ENCODE measurements at regions not wholly inside any gene's neighbourhood (a gene's known extent, or its start where the extent isn't known, plus 50 kb on each side); places are given as distances from the start of the nearest gene placed in this dataset.

DNA sequence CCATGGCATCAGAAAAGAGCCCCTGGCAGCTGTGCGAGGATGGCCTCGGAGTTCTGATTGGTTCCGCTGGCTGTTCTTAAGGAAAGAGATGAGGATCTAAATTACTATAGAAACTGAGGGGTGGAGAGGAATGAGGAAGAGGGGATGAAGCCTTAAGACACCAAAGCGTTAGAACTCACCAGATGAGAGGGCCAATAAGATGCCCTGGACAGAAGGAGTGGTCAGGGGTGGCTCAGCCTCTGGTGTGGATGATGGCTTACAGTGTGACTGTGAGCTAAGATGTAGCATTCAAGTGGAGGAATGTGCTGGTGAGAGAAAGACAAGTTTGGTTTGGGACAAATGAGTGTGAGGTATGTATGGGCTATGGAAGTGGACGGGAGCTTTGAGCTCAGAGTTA lies 97.8 kb downstream of the ZFP36L2 start:
- H3K9me3 ChIP-seq (ENCODE audit: control insufficient read depth in 4 of 4, insufficient read depth in 3 of 4, low read length in 3 of 4): no peaks in the 10 kb centered on the region
- H3K36me3 ChIP-seq (ENCODE audit: control insufficient read depth in 4 of 4, insufficient read depth in 4 of 4, low read length in 4 of 4): no peaks in the 10 kb centered on the region
- ATAC-seq (ENCODE audit: insufficient read depth, low FRiP score) (no peak), DNase-seq (no peak)
- 76 to 85% methylated on average over 5 of the region's 5 CpGs for WGBS, 2 donors
- no peak overlapping the region for H3K4me3 ChIP-seq
- H3K27ac ChIP-seq (ENCODE audit: low read depth in 1 of 2, low read length in 1 of 2): peak overlapping the region in 1 of 2 donors; percentile 69
- no peak overlapping the region for H3K9ac ChIP-seq (ENCODE audit: insufficient read depth in 1 of 2, low read length in 2 of 2)
- H3K27me3 ChIP-seq (ENCODE audit: control insufficient read depth in 3 of 3, insufficient read depth in 3 of 3, low read length in 2 of 3): no peaks in the 10 kb centered on the region
- peaks cover 0 to 33% (median 20%) of the 10 kb centered on the region in 5 donors for H3K4me1 ChIP-seq (ENCODE audit: control insufficient read depth in 5 of 5, insufficient read depth in 5 of 5, low read length in 5 of 5)
- TF ChIP-seq, protein P1, sequence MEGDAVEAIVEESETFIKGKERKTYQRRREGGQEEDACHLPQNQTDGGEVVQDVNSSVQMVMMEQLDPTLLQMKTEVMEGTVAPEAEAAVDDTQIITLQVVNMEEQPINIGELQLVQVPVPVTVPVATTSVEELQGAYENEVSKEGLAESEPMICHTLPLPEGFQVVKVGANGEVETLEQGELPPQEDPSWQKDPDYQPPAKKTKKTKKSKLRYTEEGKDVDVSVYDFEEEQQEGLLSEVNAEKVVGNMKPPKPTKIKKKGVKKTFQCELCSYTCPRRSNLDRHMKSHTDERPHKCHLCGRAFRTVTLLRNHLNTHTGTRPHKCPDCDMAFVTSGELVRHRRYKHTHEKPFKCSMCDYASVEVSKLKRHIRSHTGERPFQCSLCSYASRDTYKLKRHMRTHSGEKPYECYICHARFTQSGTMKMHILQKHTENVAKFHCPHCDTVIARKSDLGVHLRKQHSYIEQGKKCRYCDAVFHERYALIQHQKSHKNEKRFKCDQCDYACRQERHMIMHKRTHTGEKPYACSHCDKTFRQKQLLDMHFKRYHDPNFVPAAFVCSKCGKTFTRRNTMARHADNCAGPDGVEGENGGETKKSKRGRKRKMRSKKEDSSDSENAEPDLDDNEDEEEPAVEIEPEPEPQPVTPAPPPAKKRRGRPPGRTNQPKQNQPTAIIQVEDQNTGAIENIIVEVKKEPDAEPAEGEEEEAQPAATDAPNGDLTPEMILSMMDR (IDR thresholded peaks at IDR 0.05; ENCODE audit: control extremely low read depth, extremely low read depth): no peak

DNA sequence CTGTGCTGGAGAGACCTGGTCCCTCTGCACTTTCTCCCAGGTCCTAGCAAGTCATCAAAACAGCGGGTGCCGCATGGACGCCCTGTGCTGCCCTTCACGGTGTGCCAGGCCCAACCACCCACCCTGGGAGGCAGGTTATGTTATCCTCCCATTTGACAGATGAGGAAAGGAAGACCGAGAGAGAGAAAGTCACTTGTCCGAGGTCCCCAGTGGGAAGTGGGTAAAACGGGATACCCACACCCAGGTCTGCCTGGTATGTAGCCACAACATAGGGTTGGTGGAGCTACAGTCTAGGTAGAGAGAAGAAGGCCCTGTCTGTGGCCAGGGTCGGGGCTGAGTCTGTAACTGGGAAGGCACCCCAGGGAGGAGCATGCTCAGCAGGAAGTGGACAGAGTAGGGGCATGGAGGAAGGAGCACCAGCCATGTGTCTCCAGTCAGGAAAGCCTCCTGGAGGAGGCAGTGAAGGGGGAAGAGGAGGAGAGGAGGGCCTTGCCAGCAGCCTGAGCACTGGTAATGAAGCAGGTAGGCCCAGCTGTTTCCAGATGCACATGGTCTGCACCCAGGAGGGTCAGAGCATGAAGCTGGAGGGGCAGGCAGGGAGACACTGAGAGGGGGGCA lies 98.4 kb downstream of the ZFP36L2 start:
- Histone ChIP-seq H3K9ac (ENCODE audit: insufficient read depth in 1 of 2, low read length in 2 of 2) (no peak overlapping the region), H3K4me3 (no peak overlapping the region)
- DNase-seq: no peak

DNA sequence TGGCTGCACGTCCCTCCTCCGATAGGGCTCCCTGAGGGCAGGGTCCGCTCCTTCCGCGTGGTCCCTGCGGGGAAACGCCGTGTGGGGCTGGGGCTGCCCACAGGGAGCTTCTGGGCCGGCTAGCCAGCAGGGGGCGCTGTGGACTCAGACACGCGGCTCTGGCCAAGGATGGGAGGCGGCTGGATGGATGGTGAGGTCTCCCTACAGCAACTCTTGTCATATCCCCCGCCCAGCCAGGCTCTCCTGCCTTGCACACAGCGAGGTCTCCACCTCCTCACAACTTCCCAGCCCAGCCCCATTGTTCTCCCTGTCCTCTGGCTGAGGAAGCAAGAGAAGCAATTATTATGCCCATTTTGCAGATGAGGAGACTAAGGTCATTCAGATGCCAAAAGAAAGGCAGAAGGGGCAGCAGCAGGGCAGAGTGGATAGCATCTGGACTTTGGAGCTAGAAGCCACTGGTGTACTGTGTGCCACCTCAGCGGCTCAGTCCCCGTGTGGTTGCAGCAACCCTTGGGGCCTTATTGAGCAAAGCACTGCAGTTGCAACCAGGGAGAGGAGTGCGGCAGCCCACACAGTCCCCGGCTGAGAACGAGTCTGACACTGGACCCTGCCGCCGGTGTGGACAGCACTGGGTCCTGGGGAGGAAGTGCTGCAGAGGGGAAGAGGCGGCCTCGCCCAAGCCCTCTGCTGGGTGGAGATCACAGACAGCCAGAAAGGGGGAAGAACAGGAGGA lies 99.0 kb downstream of the ZFP36L2 start:
- Histone ChIP-seq H3K9me3 (ENCODE audit: control insufficient read depth in 4 of 4, insufficient read depth in 3 of 4, low read length in 3 of 4) (no peaks in the 10 kb centered on the region), H3K4me3 (no peak overlapping the region), H3K9ac (ENCODE audit: insufficient read depth in 1 of 2, low read length in 2 of 2) (no peak overlapping the region), H3K4me1 (ENCODE audit: control insufficient read depth in 5 of 5, insufficient read depth in 5 of 5, low read length in 5 of 5) (peaks cover 0 to 44% (median 20%) of the 10 kb centered on the region in 5 donors), H3K27me3 (ENCODE audit: control insufficient read depth in 3 of 3, insufficient read depth in 3 of 3, low read length in 2 of 3) (no peaks in the 10 kb centered on the region), H3K27ac (ENCODE audit: low read depth in 1 of 2, low read length in 1 of 2) (peak overlapping the region in 1 of 2 donors; percentile 69), H3K36me3 (ENCODE audit: control insufficient read depth in 4 of 4, insufficient read depth in 4 of 4, low read length in 4 of 4) (no peaks in the 10 kb centered on the region)
- ATAC-seq (ENCODE audit: insufficient read depth, low FRiP score) (no peak), DNase-seq (peak in 1 of 3 donors; percentile 37)
- TF ChIP-seq, protein P1 (IDR thresholded peaks at IDR 0.05; ENCODE audit: control extremely low read depth, extremely low read depth): peak; percentile 49
- WGBS, 2 donors: 58 to 65% methylated on average over 24 of the region's 24 CpGs

More for the DNA sequence above, 98.4 kb downstream of the ZFP36L2 start:
- 38 to 67% methylated on average over 8 of the region's 8 CpGs for WGBS, 2 donors
- Histone ChIP-seq H3K36me3 (ENCODE audit: control insufficient read depth in 4 of 4, insufficient read depth in 4 of 4, low read length in 4 of 4) (no peaks in the 10 kb centered on the region), H3K27me3 (ENCODE audit: control insufficient read depth in 3 of 3, insufficient read depth in 3 of 3, low read length in 2 of 3) (no peaks in the 10 kb centered on the region), H3K27ac (ENCODE audit: low read depth in 1 of 2, low read length in 1 of 2) (peak overlapping the region in 1 of 2 donors; percentile 69), H3K4me1 (ENCODE audit: control insufficient read depth in 5 of 5, insufficient read depth in 5 of 5, low read length in 5 of 5) (peaks cover 0 to 38% (median 20%) of the 10 kb centered on the region in 5 donors), H3K9me3 (ENCODE audit: control insufficient read depth in 4 of 4, insufficient read depth in 3 of 4, low read length in 3 of 4) (no peaks in the 10 kb centered on the region)
- TF ChIP-seq, protein P1 (IDR thresholded peaks at IDR 0.05; ENCODE audit: control extremely low read depth, extremely low read depth): no peak
- ATAC-seq (ENCODE audit: insufficient read depth, low FRiP score): no peak
